Parathyroid adenoma (tissue), 2 donors: ENCODE measurements at regions not wholly inside any gene's neighbourhood (a gene's known extent, or its start where the extent isn't known, plus 50 kb on each side); places are given as distances from the start of the nearest gene placed in this dataset.

Experiments used
- H2AFZ ChIP-seq: fragments of 300-600 bp; sonication (generic); one replicate; pipeline ENCODE4 v1.7.0; 2017; ENCODE audit warnings: antibody characterized with exemption, mild to moderate bottlenecking
- H3K27ac ChIP-seq: fragments of 300-600 bp; sonication (generic); one replicate; pipeline ENCODE4 v1.7.0; 2017
- H3K27me3 ChIP-seq: fragments of 300-600 bp; sonication (generic); one replicate; pipeline ENCODE4 v1.7.0; 2017; ENCODE audit warnings: low read length; ENCODE audit not compliant: control insufficient read depth, insufficient read depth
- H3K36me3 ChIP-seq: fragments of 300-600 bp; sonication (generic); one replicate; pipeline ENCODE4 v1.7.0; 2017; ENCODE audit warnings: low read length; ENCODE audit not compliant: control insufficient read depth, insufficient read depth
- H3K4me1 ChIP-seq: fragments of 300-600 bp; sonication (generic); one replicate; pipeline ENCODE4 v1.7.0; 2017; ENCODE audit warnings: control low read depth
- H3K4me2 ChIP-seq: fragments of 300-600 bp; sonication (generic); one replicate; pipeline ENCODE4 v1.7.0; 2017; ENCODE audit warnings: low read length
- H3K4me3 ChIP-seq: fragments of 300-600 bp; sonication (generic); one replicate; pipeline ENCODE4 v1.7.0; 2017; ENCODE audit warnings: low read depth, low read length
- H3K79me2 ChIP-seq: fragments of 300-600 bp; sonication (generic); one replicate; pipeline ENCODE4 v1.7.0; 2017; ENCODE audit warnings: control low read depth
- H3K9ac ChIP-seq: fragments of 300-600 bp; sonication (generic); one replicate; pipeline ENCODE4 v1.7.0; 2017; ENCODE audit warnings: mild to moderate bottlenecking
- H3K9me3 ChIP-seq: fragments of 300-600 bp; sonication (generic); one replicate; pipeline ENCODE4 v1.7.0; 2017; ENCODE audit warnings: low read length; ENCODE audit not compliant: control insufficient read depth
- CTCF ChIP-seq: fragments of 300-600 bp; sonication (generic); IDR thresholded peaks from one replicate; pipeline ENCODE4 v1.7.0; 2017; ENCODE audit warnings: antibody characterized with exemption, mild to moderate bottlenecking
- donor health status: primary hyperparathyroidism.

DNA sequence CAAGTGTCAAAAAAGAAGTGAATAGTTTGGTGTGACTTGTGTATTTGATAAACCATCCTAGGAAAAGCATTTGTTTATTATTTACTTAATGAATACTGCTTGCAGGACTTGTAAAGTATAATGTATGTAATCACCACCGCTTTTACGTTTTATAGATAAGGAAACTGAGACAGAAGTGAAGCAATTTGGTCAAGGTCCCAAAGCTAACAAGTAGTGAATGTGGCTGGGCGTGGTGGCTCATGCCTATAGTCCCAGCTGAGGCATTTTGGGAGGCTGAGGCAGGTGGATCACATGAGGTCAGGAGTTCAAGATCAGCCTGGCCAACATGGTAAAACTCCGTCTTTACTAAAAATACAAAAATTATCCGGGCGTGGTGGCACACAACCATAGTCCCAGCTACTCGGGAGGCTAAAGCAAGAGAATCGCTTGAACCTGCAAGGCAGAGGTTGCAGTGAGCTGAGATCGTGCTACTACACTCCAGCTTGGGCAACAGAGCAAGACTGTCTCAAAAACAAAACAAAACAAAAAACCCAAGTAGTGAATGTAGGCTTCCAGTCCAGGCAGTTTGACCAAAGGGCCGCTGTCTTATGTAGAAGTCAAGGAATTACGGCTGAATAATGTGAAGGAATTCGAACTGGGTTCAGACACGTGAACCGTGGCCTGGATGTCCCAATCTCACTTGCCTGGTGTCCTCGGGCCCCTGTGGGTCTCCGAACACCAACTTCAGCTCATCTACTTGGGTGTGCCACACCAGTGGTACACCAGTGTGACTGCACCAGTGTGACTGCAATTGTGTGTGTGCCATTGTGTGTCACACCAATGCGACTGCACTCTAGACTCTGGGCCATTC lies 88.3 kb upstream of the MED13L start:
- no peak for TF ChIP-seq CTCF
- H3K36me3 ChIP-seq, result no peaks in the 10 kb centered on the region
- no peaks in the 10 kb centered on the region for H3K79me2 ChIP-seq
- no peak overlapping the region for H3K27ac ChIP-seq
- H3K4me2 ChIP-seq, result no peak overlapping the region
- H3K4me1 ChIP-seq, result no peaks in the 10 kb centered on the region
- no peak overlapping the region for H3K4me3 ChIP-seq
- no peak overlapping the region for H2AFZ ChIP-seq
- no peak overlapping the region for H3K9ac ChIP-seq
- no peaks in the 10 kb centered on the region for H3K9me3 ChIP-seq
- H3K27me3 ChIP-seq, result no peaks in the 10 kb centered on the region

DNA sequence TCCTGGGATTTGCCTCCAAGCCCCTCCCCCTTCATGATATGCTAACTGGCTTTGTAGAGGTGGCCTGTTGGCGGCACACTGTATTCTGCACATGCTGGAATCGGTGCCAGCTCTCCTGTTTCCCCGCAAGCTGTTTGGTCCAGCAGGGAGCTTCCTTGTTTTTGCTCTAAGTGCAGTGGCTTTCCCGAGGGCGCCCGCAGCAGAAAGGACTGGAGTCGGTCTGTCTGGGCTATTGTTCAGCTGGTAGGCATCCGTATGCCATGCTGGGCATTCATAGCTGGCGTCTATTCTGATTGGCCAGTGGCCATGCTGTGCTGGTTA lies 88.9 kb upstream of the MED13L start:
- Histone ChIP-seq H3K27ac (no peak overlapping the region), H3K9me3 (no peaks in the 10 kb centered on the region), H3K4me1 (no peaks in the 10 kb centered on the region), H3K4me3 (no peak overlapping the region), H3K36me3 (no peaks in the 10 kb centered on the region), H3K27me3 (no peaks in the 10 kb centered on the region), H2AFZ (no peak overlapping the region), H3K79me2 (no peaks in the 10 kb centered on the region), H3K9ac (no peak overlapping the region), H3K4me2 (no peak overlapping the region)
- no peak for TF ChIP-seq CTCF

GRCh38 chr12:116366824-116367223 lies 89.3 kb upstream of the MED13L start:
- Histone ChIP-seq H3K9me3 (no peaks in the 10 kb centered on the region), H3K4me2 (no peak overlapping the region), H3K27ac (no peak overlapping the region), H3K4me3 (no peak overlapping the region), H3K4me1 (no peaks in the 10 kb centered on the region), H3K79me2 (no peaks in the 10 kb centered on the region), H2AFZ (no peak overlapping the region), H3K9ac (no peak overlapping the region), H3K27me3 (no peaks in the 10 kb centered on the region), H3K36me3 (no peaks in the 10 kb centered on the region)
- TF ChIP-seq CTCF, result no peak

GRCh38 chr12:116368196-116369194 lies 91.0 kb upstream of the MED13L start:
- Histone ChIP-seq H3K4me1 (no peaks in the 10 kb centered on the region), H3K4me2 (no peak overlapping the region), H3K4me3 (no peak overlapping the region), H3K27me3 (no peaks in the 10 kb centered on the region), H2AFZ (no peak overlapping the region), H3K36me3 (no peaks in the 10 kb centered on the region), H3K9ac (no peak overlapping the region), H3K9me3 (no peaks in the 10 kb centered on the region), H3K27ac (no peak overlapping the region), H3K79me2 (no peaks in the 10 kb centered on the region)
- TF ChIP-seq CTCF, result no peak
